Stimulated activated CD4-positive, alpha-beta T cell treated with anti-CD3 and anti-CD28 coated beads, Interleukin-2, amount 100 ng/mL, for 48 hours (primary cell): ENCODE measurements at regions not wholly inside any gene's neighbourhood (a gene's known extent, or its start where the extent isn't known, plus 50 kb on each side); places are given as distances from the start of the nearest gene placed in this dataset.
"Not testable (repeated sequence)": the region's sequence is repeated elsewhere in the genome, so short reads cannot be mapped to it uniquely, and the experiment has no call there.

ENCODE experiments used
- DNase-seq, 2 donors: peaks; one replicate each; pipeline ENCODE4 v3.0.0-alpha.2; 2020

DNA sequence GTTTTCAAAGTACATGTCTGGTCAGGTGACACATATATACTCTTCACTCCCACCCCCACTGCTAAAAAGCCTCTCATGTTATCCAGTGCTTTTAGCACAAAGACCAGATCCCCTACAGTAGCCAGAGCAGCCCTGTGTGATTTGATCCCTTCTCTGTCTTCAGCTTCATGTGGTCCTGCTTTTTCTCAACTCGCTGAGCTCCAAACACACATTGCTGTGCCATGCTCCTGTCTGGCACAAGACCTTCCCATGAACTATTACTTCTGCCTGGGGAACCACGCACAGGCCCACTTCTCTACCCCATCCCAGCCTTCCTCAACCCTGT, 127.1 kb downstream of the RASSF10 start:
- DNase-seq, result no peak

GRCh38 chr11:13137844-13138301, 128.8 kb downstream of the RASSF10 start:
- DNase-seq, result no peak

GRCh38 chr11:13139085-13139484, 130.0 kb downstream of the RASSF10 start:
- not testable (repeated sequence) for DNase-seq

DNA sequence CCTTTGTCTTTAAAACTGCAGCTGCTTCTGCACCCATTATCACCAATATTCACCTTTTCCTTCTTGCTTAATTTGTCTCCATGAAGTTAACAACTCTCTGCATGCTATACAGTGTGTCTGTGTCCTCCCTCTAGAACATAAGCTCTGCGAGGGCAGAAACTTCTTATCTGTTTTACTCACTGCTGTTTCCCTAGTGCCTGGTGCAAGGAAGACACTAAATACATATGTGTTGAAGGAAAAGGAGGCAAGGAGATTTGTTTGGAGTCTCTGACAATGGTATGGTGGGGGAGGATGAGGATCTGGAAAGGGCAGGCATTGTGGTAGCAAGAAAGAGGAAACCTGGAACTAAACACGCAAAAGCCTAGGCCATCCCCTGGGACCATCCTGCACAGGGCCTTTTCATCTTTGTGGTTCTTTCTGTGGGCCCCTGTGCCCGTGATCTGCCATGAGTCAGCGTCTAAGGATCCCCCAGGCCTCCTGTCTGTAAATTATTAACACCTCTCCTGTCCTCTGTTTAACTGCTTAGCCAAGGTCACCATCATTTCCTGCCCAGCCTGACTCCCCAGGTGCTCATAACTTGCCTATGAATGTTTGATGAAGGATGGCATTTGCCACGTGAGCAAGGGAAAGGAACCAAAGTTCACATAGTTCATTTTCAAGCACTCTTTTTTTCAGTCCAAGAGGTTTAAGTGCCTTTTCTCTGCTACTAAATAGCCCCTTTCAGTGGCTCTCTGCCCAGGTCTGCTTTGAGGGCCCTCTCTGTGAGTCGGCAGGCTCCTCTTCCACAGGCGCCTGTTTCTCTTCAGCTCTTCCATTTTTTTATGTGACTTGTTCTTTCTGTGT, 131.1 kb downstream of the RASSF10 start:
- no peak for DNase-seq

DNA sequence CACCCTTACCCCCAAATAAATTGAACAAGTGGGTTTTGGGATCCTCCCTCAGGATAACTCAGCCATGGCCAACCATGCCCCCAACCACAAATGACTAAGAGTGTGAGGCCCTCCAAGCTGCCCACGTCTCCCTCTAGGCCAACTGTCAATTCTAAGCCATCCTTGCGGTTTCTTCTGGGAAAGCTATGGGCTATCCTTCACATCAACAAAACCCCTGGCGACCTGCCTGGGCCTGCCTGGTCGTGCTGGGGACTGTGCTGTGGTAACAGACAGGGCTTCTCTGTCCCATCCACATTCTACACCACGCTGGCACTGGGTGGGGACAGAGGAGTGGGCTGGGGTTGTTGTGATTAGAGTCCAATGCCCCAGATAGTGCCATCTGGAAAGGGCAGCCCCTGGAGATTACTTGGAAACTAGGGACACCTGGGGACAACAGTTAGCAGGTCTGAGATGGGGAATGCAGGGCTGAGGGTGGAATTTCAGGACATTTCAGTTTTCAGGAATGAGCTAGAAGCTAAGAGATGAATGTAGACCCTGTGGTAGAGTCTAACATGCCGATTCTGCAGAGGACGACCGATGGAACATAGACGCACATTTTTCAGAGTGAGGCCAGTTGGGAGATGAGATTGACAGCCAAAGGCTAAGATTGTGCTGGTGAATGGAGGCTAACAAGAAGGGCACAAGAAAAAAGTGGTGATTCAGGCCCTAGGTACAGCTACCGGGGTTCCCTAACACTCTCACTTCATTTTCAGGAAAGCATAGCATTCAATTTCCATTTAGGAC, 131.9 kb downstream of the RASSF10 start:
- DNase-seq, result no peak

GRCh38 chr11:13141731-13142709, 132.9 kb downstream of the RASSF10 start:
- DNase-seq, result no peak

GRCh38 chr11:13143486-13144297, 133.9 kb upstream of the BMAL1 start:
- no peak for DNase-seq

DNA sequence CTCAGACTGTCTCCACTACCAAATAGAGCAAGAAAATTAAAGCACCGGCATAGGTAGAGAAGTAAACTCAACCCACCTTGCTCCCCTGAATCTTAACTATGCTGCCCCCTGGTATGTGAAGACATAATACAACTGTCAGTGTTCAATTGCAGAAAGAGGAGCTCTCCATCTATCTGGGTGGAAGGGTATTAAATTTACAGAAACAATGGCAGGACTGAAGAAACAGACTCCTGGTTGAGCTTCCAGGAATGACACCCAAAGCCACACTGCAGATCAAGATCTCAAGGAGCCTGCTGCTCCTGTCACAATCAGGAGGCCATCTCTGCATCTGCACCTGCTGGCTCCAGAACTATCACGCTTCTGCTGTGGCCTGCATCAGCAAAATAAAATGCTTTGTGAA, 132.1 kb upstream of the BMAL1 start:
- DNase-seq, result no peak

- no peak for DNase-seq
Measured at GRCh38 chr11:13149991-13150390, 127.6 kb upstream of the BMAL1 start.

GRCh38 chr11:13150487-13150886, 127.1 kb upstream of the BMAL1 start:
- DNase-seq, result no peak

DNA sequence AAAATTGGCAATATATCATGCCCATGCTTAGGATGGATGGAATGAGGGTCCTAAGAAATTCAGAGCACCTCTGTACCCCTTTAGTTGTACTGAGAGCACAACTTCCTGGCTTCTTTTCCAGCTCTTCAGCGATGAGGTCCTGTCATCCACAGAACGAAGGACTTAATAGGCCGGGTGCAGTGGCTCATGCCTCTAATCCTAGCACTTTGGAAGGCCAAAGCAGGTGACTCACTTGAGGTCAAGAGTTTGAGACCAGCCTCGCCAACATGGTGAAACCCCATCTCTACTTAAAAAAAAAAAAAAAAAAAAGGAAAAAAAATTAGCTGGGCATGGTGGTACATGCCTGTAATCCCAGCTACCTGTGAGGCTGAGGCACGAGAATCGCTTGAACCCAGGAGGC, 125.3 kb upstream of the BMAL1 start:
- DNase-seq, result no peak

DNA sequence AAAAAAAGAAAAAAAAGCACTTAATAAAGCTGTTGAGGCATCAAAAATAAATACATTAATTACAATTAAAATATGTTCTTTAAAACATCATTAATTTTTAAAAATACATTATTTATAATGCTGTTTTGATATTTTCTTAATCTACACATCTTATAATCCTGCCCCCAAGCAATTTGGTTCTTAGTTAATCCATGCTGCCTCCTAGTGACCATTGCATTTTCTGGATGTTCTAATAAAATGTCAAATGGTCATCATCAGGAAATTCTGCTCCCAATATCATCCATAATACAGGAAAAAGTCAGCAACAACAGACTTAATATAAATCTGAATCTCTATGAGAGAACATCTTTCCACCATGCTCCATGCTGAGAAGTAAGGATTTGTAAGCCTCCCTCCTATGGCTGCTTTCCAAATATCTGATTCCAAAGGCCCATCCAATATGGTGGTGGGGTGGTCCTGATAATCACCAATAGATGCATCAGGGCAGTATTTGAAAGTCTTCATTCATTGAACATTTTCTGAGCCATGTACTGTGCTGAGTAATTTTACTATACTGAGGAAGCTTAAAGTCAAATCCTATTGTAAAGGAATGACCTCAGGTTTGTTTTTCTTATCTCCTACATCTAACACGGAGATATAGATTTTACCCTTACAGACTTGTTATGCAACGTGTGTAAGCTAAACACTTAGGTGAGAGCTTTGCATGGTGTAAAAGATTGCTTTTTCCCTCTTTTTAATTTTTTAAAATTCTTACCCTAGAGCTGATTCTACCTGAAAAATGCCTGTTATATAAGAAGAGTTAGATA, 124.7 kb upstream of the BMAL1 start:
- no peak for DNase-seq

DNA sequence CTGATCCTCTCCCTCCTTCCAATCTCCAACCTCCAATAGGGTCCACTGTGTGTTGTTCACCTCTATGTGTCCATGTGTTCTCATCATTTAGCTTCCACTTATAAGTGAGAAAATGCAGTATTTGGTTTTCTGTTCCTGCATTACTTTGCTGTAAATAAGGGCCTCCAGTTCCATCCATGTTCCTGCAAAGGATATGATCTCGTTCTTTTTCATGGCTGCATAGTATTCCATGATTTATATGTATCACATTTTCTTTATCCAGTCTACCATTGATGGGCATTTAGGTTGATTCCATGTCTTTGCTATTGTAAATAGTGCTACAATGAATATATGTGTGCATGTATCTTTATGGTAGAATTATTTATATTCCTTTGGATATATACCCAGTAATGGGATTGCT, 123.2 kb upstream of the BMAL1 start:
- DNase-seq, result not testable (repeated sequence)

DNA sequence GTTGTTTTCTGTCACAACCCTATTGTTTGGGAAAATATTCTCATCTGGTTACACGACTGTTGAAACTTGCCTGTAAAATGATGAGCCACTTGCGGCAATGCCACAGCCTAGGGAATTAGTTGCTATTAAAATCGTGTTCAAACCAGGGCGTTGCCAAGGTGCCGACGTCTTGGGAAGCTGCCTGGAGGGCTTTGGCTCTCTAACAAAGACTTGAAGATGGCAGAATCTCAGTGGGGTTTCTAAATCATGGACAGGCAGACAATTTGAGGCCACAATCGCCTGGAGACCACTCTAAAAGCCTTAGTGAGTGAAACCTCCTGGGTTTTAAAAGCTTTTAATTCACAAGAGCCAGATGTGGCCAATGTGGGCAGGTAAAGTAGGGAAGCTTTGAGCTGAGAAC, 117.2 kb upstream of the BMAL1 start:
- DNase-seq, result no peak

GRCh38 chr11:13160806-13161205, 116.8 kb upstream of the BMAL1 start:
- DNase-seq, result no peak

GRCh38 chr11:13163158-13163557, 114.4 kb upstream of the BMAL1 start:
- DNase-seq, result no peak

DNA sequence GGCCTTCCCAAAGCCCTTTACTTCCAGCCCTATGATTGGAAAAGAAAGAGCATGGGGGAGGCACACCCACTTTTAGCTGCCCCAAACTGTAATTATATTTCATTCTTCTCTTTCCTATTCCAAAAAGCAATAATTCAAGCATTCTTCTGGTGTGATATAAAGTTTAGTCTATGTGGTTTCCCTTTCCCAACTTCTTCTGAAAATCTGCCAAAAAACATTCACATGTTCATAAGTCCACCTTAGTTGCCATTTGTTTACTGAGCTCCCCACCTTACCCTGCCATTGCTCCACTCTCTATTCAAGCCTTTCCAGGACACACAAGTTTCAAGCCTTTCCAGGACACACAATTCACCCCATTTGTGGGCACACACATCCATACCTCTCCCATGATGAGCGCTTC, 111.6 kb upstream of the BMAL1 start:
- no peak for DNase-seq

DNA sequence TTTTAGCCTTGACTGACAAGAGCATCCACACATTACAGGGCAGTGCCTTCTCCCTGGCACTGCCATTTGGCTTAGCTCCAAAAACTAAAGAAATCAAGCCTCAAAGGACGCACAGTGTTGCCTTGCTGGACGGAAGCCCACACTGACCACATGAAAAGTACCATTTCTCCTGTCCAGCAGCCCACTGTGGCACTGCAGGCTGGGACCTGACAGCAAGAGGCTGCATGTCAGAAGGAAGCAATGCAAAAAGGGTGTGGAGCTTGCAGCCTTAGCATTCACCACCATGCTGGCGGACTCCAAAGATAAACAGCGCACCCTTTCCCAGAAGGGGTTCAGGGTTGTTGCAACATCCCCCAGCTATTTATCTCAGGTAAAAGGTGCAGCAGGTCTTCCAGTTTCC, 109.3 kb upstream of the BMAL1 start:
- no peak for DNase-seq

GRCh38 chr11:13169709-13170108, 107.9 kb upstream of the BMAL1 start:
- DNase-seq, result no peak

DNA sequence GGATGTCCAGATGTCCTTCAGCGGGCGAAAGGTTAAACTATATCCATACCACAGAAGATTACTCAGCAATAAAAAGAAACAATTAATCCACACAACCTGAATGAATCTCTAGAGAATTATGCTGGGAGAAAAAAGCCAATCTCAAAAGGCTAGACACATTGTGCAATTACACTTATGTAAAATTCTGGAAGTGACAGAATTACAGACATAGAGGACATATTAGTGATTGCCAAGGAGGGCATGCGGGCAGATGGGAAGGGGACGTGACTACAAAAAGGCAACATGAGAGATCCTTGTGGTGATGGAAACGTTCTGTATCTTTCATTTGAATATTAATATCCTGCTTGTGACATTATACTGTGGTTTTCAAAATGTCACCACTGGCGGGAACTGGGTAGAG, 103.5 kb upstream of the BMAL1 start:
- no peak for DNase-seq

DNA sequence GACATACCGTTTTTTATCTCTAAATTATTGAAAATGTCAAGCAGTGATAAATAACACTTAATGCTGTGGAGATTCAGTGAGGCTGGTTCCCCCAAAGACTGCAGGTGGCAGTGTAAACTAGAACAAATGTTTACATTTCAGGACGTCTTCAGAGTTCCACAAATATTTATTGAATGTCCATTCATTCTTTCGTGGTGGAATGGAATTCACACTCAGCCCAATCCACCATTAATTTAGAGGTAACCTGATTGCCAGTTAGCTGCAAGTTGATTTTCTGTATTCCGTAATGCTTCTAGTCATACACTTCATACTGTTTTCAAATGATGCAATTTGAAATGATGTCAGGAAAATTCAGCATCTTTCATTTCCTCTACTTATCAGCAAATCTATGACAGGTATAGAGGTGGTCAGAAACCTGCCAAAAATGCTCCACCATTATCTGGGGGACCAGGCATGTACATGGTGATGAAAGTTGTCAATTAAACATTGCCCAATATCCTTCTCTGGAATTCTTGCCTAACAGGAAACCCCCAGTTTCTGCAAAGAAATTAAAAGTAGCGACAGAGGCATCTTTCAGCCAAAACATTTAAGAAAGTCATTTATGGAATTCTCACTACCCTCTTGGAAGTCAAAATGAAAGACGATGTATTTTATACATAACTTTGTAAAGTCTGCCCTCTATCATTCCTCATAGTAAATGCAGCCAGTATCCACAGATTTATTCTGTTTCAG, 94.3 kb upstream of the BMAL1 start:
- no peak for DNase-seq
